ENCODE measurements at regions not wholly inside any gene's neighbourhood (a gene's known extent, or its start where the extent isn't known, plus 50 kb on each side); places are given as distances from the start of the nearest gene placed in this dataset.
A peak's percentile ranks its signal among the peaks of the same experiment; 100 is the strongest.
"Not testable (repeated sequence)": the region's sequence is repeated elsewhere in the genome, so short reads cannot be mapped to it uniquely, and the experiment has no call there.

- H3K36me3 Mint-ChIP-seq; DNase-seq (ENCODE audit: extremely low spot score, unreplicated experiment); H3K9me3 Mint-ChIP-seq; H3K27me3 Mint-ChIP-seq: not testable (repeated sequence)
- peaks cover 13% of the 10 kb centered on the region for H3K4me1 Mint-ChIP-seq (ENCODE audit: unreplicated experiment)
- peak overlapping the region; percentile 99 for H3K27ac Mint-ChIP-seq
- peak overlapping the region; percentile 97 for H3K4me3 Mint-ChIP-seq
Observed at GRCh38 chr1:149635290-149635899, 51.7 kb downstream of the PPIAL4C start.

GRCh38 chr1:149636286-149637122 is 52.9 kb downstream of the PPIAL4C start:
- Mint-ChIP-seq H3K4me3 (peak overlapping the region; percentile 97), H3K27ac (peak overlapping the region; percentile 99), H3K4me1 (ENCODE audit: unreplicated experiment) (peaks cover 13% of the 10 kb centered on the region)
- not testable (repeated sequence) for H3K27me3 Mint-ChIP-seq, H3K36me3 Mint-ChIP-seq, H3K9me3 Mint-ChIP-seq
- peak; percentile 84 for DNase-seq (ENCODE audit: extremely low spot score, unreplicated experiment)

GRCh38 chr1:149638481-149638880 is 54.8 kb downstream of the PPIAL4C start:
- not testable (repeated sequence) for H3K27me3 Mint-ChIP-seq; H3K27ac Mint-ChIP-seq; H3K36me3 Mint-ChIP-seq; H3K4me3 Mint-ChIP-seq; H3K9me3 Mint-ChIP-seq; DNase-seq (ENCODE audit: extremely low spot score, unreplicated experiment)
- H3K4me1 Mint-ChIP-seq (ENCODE audit: unreplicated experiment), result peaks cover 13% of the 10 kb centered on the region

- not testable (repeated sequence) for DNase-seq (ENCODE audit: extremely low spot score, unreplicated experiment); H3K4me1 Mint-ChIP-seq (ENCODE audit: unreplicated experiment); H3K36me3 Mint-ChIP-seq
Observed at GRCh38 chr1:149638901-149639658, 55.4 kb downstream of the PPIAL4C start.

GRCh38 chr1:149641179-149641578 is 57.5 kb downstream of the PPIAL4C start:
- not testable (repeated sequence) for H3K27ac Mint-ChIP-seq; DNase-seq (ENCODE audit: extremely low spot score, unreplicated experiment); H3K4me3 Mint-ChIP-seq; H3K36me3 Mint-ChIP-seq; H3K4me1 Mint-ChIP-seq (ENCODE audit: unreplicated experiment); H3K27me3 Mint-ChIP-seq; H3K9me3 Mint-ChIP-seq

More at GRCh38 chr1:149638901-149639658, 55.4 kb downstream of the PPIAL4C start:
- not testable (repeated sequence) for H3K4me3 Mint-ChIP-seq, H3K9me3 Mint-ChIP-seq, H3K27ac Mint-ChIP-seq, H3K27me3 Mint-ChIP-seq

GRCh38 chr1:149644818-149645217 is 61.2 kb downstream of the PPIAL4C start:
- not testable (repeated sequence) for H3K27ac Mint-ChIP-seq; H3K4me3 Mint-ChIP-seq; H3K9me3 Mint-ChIP-seq; H3K4me1 Mint-ChIP-seq (ENCODE audit: unreplicated experiment); H3K27me3 Mint-ChIP-seq; DNase-seq (ENCODE audit: extremely low spot score, unreplicated experiment); H3K36me3 Mint-ChIP-seq

GRCh38 chr1:149646360-149647017 is 62.8 kb downstream of the PPIAL4C start:
- not testable (repeated sequence) for H3K4me1 Mint-ChIP-seq (ENCODE audit: unreplicated experiment); H3K27me3 Mint-ChIP-seq; H3K9me3 Mint-ChIP-seq; DNase-seq (ENCODE audit: extremely low spot score, unreplicated experiment); H3K27ac Mint-ChIP-seq; H3K36me3 Mint-ChIP-seq
- H3K4me3 Mint-ChIP-seq, result peak overlapping the region; percentile 87

GRCh38 chr1:149647018-149647373 is 63.3 kb downstream of the PPIAL4C start:
- not testable (repeated sequence) for H3K4me1 Mint-ChIP-seq (ENCODE audit: unreplicated experiment); H3K9me3 Mint-ChIP-seq; DNase-seq (ENCODE audit: extremely low spot score, unreplicated experiment); H3K36me3 Mint-ChIP-seq; H3K27ac Mint-ChIP-seq; H3K27me3 Mint-ChIP-seq
- H3K4me3 Mint-ChIP-seq, result peak overlapping the region; percentile 41

GRCh38 chr1:149657750-149658149 is 74.1 kb downstream of the PPIAL4C start:
- not testable (repeated sequence) for H3K27ac Mint-ChIP-seq; H3K36me3 Mint-ChIP-seq; DNase-seq (ENCODE audit: extremely low spot score, unreplicated experiment)

GRCh38 chr1:149658175-149658574 is 74.5 kb downstream of the PPIAL4C start:
- DNase-seq (ENCODE audit: extremely low spot score, unreplicated experiment); H3K27ac Mint-ChIP-seq; H3K36me3 Mint-ChIP-seq; H3K9me3 Mint-ChIP-seq; H3K4me3 Mint-ChIP-seq; H3K27me3 Mint-ChIP-seq; H3K4me1 Mint-ChIP-seq (ENCODE audit: unreplicated experiment): not testable (repeated sequence)

More at GRCh38 chr1:149657750-149658149, 74.1 kb downstream of the PPIAL4C start:
- H3K9me3 Mint-ChIP-seq; H3K4me1 Mint-ChIP-seq (ENCODE audit: unreplicated experiment); H3K4me3 Mint-ChIP-seq; H3K27me3 Mint-ChIP-seq: not testable (repeated sequence)

GRCh38 chr1:149664624-149665023 is 81.0 kb downstream of the PPIAL4C start:
- DNase-seq (ENCODE audit: extremely low spot score, unreplicated experiment); H3K36me3 Mint-ChIP-seq; H3K9me3 Mint-ChIP-seq; H3K27ac Mint-ChIP-seq; H3K27me3 Mint-ChIP-seq; H3K4me3 Mint-ChIP-seq; H3K4me1 Mint-ChIP-seq (ENCODE audit: unreplicated experiment): not testable (repeated sequence)

- not testable (repeated sequence) for H3K36me3 Mint-ChIP-seq; H3K4me1 Mint-ChIP-seq (ENCODE audit: unreplicated experiment); H3K9me3 Mint-ChIP-seq; H3K27ac Mint-ChIP-seq; H3K27me3 Mint-ChIP-seq; H3K4me3 Mint-ChIP-seq; DNase-seq (ENCODE audit: extremely low spot score, unreplicated experiment)
Observed at GRCh38 chr1:149665033-149665432, 81.4 kb downstream of the PPIAL4C start.

- H3K27ac Mint-ChIP-seq; H3K4me1 Mint-ChIP-seq (ENCODE audit: unreplicated experiment); H3K36me3 Mint-ChIP-seq; H3K4me3 Mint-ChIP-seq; DNase-seq (ENCODE audit: extremely low spot score, unreplicated experiment); H3K9me3 Mint-ChIP-seq; H3K27me3 Mint-ChIP-seq: not testable (repeated sequence)
Observed at GRCh38 chr1:149665528-149665927, 81.9 kb downstream of the PPIAL4C start.

Measured in type B pancreatic cell (in vitro differentiated cells).